ENCODE measurements at regions not wholly inside any gene's neighbourhood (a gene's known extent, or its start where the extent isn't known, plus 50 kb on each side); places are given as distances from the start of the nearest gene placed in this dataset.
"Not testable (repeated sequence)": the region's sequence is repeated elsewhere in the genome, so short reads cannot be mapped to it uniquely, and the experiment has no call there.

DNA sequence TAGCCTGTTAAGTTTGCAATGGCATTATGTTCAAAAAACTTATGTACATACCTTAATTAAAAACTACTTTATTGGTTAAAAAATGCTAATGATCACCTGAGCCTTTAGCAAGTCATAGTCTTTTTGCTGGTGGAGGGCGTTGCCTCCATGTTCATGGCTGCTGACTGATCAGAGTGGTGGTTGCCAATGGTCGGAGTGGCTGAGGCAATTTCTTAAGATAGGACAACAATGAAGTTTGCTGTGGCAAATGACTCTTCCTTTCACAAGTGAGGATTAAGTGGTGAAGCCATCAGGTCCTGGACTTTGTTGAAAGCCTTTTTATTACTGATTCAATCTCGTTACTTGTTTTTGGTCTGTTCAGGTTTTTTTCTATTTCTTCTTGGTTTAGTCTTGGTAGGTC lies 53.3 kb upstream of the CSNK1E start:
- TF ChIP-seq, protein P1, sequence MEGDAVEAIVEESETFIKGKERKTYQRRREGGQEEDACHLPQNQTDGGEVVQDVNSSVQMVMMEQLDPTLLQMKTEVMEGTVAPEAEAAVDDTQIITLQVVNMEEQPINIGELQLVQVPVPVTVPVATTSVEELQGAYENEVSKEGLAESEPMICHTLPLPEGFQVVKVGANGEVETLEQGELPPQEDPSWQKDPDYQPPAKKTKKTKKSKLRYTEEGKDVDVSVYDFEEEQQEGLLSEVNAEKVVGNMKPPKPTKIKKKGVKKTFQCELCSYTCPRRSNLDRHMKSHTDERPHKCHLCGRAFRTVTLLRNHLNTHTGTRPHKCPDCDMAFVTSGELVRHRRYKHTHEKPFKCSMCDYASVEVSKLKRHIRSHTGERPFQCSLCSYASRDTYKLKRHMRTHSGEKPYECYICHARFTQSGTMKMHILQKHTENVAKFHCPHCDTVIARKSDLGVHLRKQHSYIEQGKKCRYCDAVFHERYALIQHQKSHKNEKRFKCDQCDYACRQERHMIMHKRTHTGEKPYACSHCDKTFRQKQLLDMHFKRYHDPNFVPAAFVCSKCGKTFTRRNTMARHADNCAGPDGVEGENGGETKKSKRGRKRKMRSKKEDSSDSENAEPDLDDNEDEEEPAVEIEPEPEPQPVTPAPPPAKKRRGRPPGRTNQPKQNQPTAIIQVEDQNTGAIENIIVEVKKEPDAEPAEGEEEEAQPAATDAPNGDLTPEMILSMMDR (IDR thresholded peaks at IDR 0.05), result not testable (repeated sequence)
- not testable (repeated sequence) for TF ChIP-seq EP300 (IDR thresholded peaks at IDR 0.05; ENCODE audit: low read depth); POLR2AphosphoS5 (IDR thresholded peaks at IDR 0.05)
